ENCODE measurements at regions not wholly inside any gene's neighbourhood (a gene's known extent, or its start where the extent isn't known, plus 50 kb on each side); places are given as distances from the start of the nearest gene placed in this dataset.

GRCh38 chr12:98211909-98212695 lies 303.3 kb upstream of the TMPO start:
- in situ Hi-C loops (cut with HindIII; ENCODE audit: low pct_unique_long_range_greater_than_20kb, low sequenced_read_pairs), result no loop called here
- peak in 1 of 2 experiments; percentile 25 for DNase-seq (ENCODE audit: low read depth in 1 of 2, low spot score in 1 of 2)

GRCh38 chr12:98213556-98213955 lies 301.8 kb upstream of the TMPO start:
- DNase-seq (ENCODE audit: low read depth in 1 of 2, low spot score in 1 of 2), result no peak
- in situ Hi-C loops (cut with HindIII; ENCODE audit: low pct_unique_long_range_greater_than_20kb, low sequenced_read_pairs), result no loop called here
- TF ChIP-seq JUND (IDR thresholded peaks at IDR 0.05; ENCODE audit: low read depth), result no peak

More at GRCh38 chr12:98211909-98212695, 303.3 kb upstream of the TMPO start:
- TF ChIP-seq JUND (IDR thresholded peaks at IDR 0.05; ENCODE audit: low read depth), result no peak

GRCh38 chr12:98217257-98217656 lies 298.1 kb upstream of the TMPO start:
- in situ Hi-C loops (cut with HindIII; ENCODE audit: low pct_unique_long_range_greater_than_20kb, low sequenced_read_pairs), result no loop called here
- no peak for DNase-seq (ENCODE audit: low read depth in 1 of 2, low spot score in 1 of 2)
- TF ChIP-seq JUND (IDR thresholded peaks at IDR 0.05; ENCODE audit: low read depth), result no peak

- DNase-seq (ENCODE audit: low read depth in 1 of 2, low spot score in 1 of 2), result no peak
- in situ Hi-C loops (cut with HindIII; ENCODE audit: low pct_unique_long_range_greater_than_20kb, low sequenced_read_pairs), result no loop called here
- no peak for TF ChIP-seq JUND (IDR thresholded peaks at IDR 0.05; ENCODE audit: low read depth)
Observed at GRCh38 chr12:98220636-98221035, 294.8 kb upstream of the TMPO start.

GRCh38 chr12:98221243-98221808 lies 294.1 kb upstream of the TMPO start:
- in situ Hi-C loops (cut with HindIII; ENCODE audit: low pct_unique_long_range_greater_than_20kb, low sequenced_read_pairs), result no loop called here
- no peak for DNase-seq (ENCODE audit: low read depth in 1 of 2, low spot score in 1 of 2)
- TF ChIP-seq JUND (IDR thresholded peaks at IDR 0.05; ENCODE audit: low read depth), result no peak

GRCh38 chr12:98222135-98222534 lies 293.3 kb upstream of the TMPO start:
- TF ChIP-seq JUND (IDR thresholded peaks at IDR 0.05; ENCODE audit: low read depth), result no peak
- in situ Hi-C loops (cut with HindIII; ENCODE audit: low pct_unique_long_range_greater_than_20kb, low sequenced_read_pairs), result no loop called here
- DNase-seq (ENCODE audit: low read depth in 1 of 2, low spot score in 1 of 2), result no peak

- DNase-seq (ENCODE audit: low read depth in 1 of 2, low spot score in 1 of 2), result no peak
- TF ChIP-seq JUND (IDR thresholded peaks at IDR 0.05; ENCODE audit: low read depth), result no peak
- in situ Hi-C loops (cut with HindIII; ENCODE audit: low pct_unique_long_range_greater_than_20kb, low sequenced_read_pairs), result no loop called here
Observed at GRCh38 chr12:98224584-98225221, 290.7 kb upstream of the TMPO start.

GRCh38 chr12:98227162-98227561 lies 288.2 kb upstream of the TMPO start:
- peak in 1 of 2 experiments; percentile 21 for DNase-seq (ENCODE audit: low read depth in 1 of 2, low spot score in 1 of 2)
- in situ Hi-C loops (cut with HindIII; ENCODE audit: low pct_unique_long_range_greater_than_20kb, low sequenced_read_pairs), result no loop called here
- TF ChIP-seq JUND (IDR thresholded peaks at IDR 0.05; ENCODE audit: low read depth), result no peak

GRCh38 chr12:98228683-98229539 lies 286.5 kb upstream of the TMPO start:
- TF ChIP-seq JUND (IDR thresholded peaks at IDR 0.05; ENCODE audit: low read depth), result no peak
- no peak for DNase-seq (ENCODE audit: low read depth in 1 of 2, low spot score in 1 of 2)
- in situ Hi-C loops (cut with HindIII; ENCODE audit: low pct_unique_long_range_greater_than_20kb, low sequenced_read_pairs), result no loop called here

GRCh38 chr12:98229540-98229924 lies 285.9 kb upstream of the TMPO start:
- no peak for DNase-seq (ENCODE audit: low read depth in 1 of 2, low spot score in 1 of 2)
- in situ Hi-C loops (cut with HindIII; ENCODE audit: low pct_unique_long_range_greater_than_20kb, low sequenced_read_pairs), result no loop called here
- TF ChIP-seq JUND (IDR thresholded peaks at IDR 0.05; ENCODE audit: low read depth), result no peak

- DNase-seq (ENCODE audit: low read depth in 1 of 2, low spot score in 1 of 2), result no peak
- in situ Hi-C loops (cut with HindIII; ENCODE audit: low pct_unique_long_range_greater_than_20kb, low sequenced_read_pairs), result no loop called here
- TF ChIP-seq JUND (IDR thresholded peaks at IDR 0.05; ENCODE audit: low read depth), result no peak
Observed at GRCh38 chr12:98232753-98233390, 282.5 kb upstream of the TMPO start.

- DNase-seq (ENCODE audit: low read depth in 1 of 2, low spot score in 1 of 2), result no peak
- TF ChIP-seq JUND (IDR thresholded peaks at IDR 0.05; ENCODE audit: low read depth), result no peak
- in situ Hi-C loops (cut with HindIII; ENCODE audit: low pct_unique_long_range_greater_than_20kb, low sequenced_read_pairs), result no loop called here
Observed at GRCh38 chr12:98235301-98235700, 280.1 kb upstream of the TMPO start.

Measured in T47D (cell line).